Left lung (tissue), 4 donors: ENCODE measurements at regions not wholly inside any gene's neighbourhood (a gene's known extent, or its start where the extent isn't known, plus 50 kb on each side); places are given as distances from the start of the nearest gene placed in this dataset.
"Not testable (repeated sequence)": the region's sequence is repeated elsewhere in the genome, so short reads cannot be mapped to it uniquely, and the experiment has no call there.

Source experiments
- ATAC-seq: fragments of 200-7000 bp; cut with Tn5 transposase; one replicate; pipeline ENCODE4 v1.9.1; 2020; ENCODE audit warnings: moderate library complexity
- DNase-seq, 4 donors: peaks; one replicate each; pipeline ENCODE4 v3.0.0-alpha.2; 2013 to 2020
- H3K27ac ChIP-seq, 2 donors: fragments of 200-600 bp; sonication (generic) in 1 of 2; one replicate each; pipeline versions ENCODE4 v1.5.0 to v1.8.0; 2020 to 2021
- H3K27me3 ChIP-seq, 2 donors: fragments of 200-600 bp; sonication (generic) in 1 of 2; one replicate each; pipeline versions ENCODE4 v1.5.0 to v1.8.0; 2020 to 2021
- H3K36me3 ChIP-seq, 2 donors: fragments of 200-600 bp; sonication (generic) in 1 of 2; one replicate each; pipeline versions ENCODE4 v1.5.0 to v1.8.0; 2020 to 2021
- H3K4me1 ChIP-seq, 2 donors: fragments of 200-600 bp; one replicate each; pipeline ENCODE4 v1.8.0; 2021
- H3K4me3 ChIP-seq, 2 donors: fragments of 200-600 bp; sonication (generic) in 1 of 2; one replicate each; pipeline versions ENCODE4 v1.5.0 to v1.8.0; 2020 to 2021; ENCODE audit warnings: mild to moderate bottlenecking in 1 of 2
- H3K9me3 ChIP-seq, 2 donors: fragments of 200-600 bp; sonication (generic) in 1 of 2; one replicate each; pipeline versions ENCODE4 v1.5.0 to v1.8.0; 2020 to 2021
- intact Hi-C, 2 donors: fragments of 100-400 bp; cut with DNase I; formaldehyde crosslinking; loops; one replicate each; pipeline versions ENCODE4 v1.11.2 to v1.14.2; 2022
- TF ChIP-seq, protein P1 (sequence below), 2 donors: fragments of 200-600 bp; sonication (generic) in 1 of 2; IDR thresholded peaks; one replicate each; pipeline versions ENCODE4 v1.5.0 to v1.8.0; 2021; ENCODE audit warnings: antibody characterized with exemption in 2 of 2
- donor health status: DM: no; HTN: yes; CAD: no.
- donor health status: DM: no; HTN: no; CAD: no.

DNA sequence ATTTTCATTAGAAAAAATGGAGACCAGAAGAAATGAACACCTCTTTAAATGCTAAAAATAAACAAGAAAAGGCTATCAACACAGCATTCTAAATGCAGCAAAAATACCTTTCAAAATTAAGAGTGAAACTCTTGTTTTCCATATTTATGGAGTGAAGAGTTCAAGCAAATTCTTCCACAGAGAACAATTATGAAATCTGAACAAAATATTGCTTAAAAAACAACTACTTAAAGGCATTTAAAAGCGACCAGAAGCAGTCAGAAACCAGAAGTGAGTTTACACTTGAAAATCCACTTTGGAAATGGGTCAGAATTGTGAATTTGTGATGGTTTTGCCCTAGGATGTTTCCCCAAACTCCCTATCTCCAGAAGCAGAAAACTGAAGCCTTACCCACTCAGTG, 60.9 kb upstream of the KCNH1 start:
- intact Hi-C loops, result no loop called here
- TF ChIP-seq, protein P1, sequence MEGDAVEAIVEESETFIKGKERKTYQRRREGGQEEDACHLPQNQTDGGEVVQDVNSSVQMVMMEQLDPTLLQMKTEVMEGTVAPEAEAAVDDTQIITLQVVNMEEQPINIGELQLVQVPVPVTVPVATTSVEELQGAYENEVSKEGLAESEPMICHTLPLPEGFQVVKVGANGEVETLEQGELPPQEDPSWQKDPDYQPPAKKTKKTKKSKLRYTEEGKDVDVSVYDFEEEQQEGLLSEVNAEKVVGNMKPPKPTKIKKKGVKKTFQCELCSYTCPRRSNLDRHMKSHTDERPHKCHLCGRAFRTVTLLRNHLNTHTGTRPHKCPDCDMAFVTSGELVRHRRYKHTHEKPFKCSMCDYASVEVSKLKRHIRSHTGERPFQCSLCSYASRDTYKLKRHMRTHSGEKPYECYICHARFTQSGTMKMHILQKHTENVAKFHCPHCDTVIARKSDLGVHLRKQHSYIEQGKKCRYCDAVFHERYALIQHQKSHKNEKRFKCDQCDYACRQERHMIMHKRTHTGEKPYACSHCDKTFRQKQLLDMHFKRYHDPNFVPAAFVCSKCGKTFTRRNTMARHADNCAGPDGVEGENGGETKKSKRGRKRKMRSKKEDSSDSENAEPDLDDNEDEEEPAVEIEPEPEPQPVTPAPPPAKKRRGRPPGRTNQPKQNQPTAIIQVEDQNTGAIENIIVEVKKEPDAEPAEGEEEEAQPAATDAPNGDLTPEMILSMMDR (IDR thresholded peaks at IDR 0.05), result no peak
- H3K4me1 ChIP-seq, result no peaks in the 10 kb centered on the region
- DNase-seq (no peak), ATAC-seq (no peak)
- H3K27ac ChIP-seq, result no peak overlapping the region
- H3K27me3 ChIP-seq, result no peaks in the 10 kb centered on the region
- H3K4me3 ChIP-seq, result no peak overlapping the region
- H3K36me3 ChIP-seq, result no peaks in the 10 kb centered on the region
- H3K9me3 ChIP-seq, result peaks cover 0 to 2% of the 10 kb centered on the region in 2 donors

- no peaks in the 10 kb centered on the region for H3K36me3 ChIP-seq
- no peak overlapping the region for H3K27ac ChIP-seq
- intact Hi-C loops, result no loop called here
- H3K9me3 ChIP-seq, result peaks cover 0 to 2% of the 10 kb centered on the region in 2 donors
- H3K27me3 ChIP-seq, result no peaks in the 10 kb centered on the region
- H3K4me1 ChIP-seq, result no peaks in the 10 kb centered on the region
- no peak overlapping the region for H3K4me3 ChIP-seq
- DNase-seq, result no peak
- TF ChIP-seq, protein P1 (IDR thresholded peaks at IDR 0.05), result no peak
- ATAC-seq, result no peak
These were observed 58.3 kb upstream of the KCNH1 start for GRCh38 chr1:211192227-211192626.

DNA sequence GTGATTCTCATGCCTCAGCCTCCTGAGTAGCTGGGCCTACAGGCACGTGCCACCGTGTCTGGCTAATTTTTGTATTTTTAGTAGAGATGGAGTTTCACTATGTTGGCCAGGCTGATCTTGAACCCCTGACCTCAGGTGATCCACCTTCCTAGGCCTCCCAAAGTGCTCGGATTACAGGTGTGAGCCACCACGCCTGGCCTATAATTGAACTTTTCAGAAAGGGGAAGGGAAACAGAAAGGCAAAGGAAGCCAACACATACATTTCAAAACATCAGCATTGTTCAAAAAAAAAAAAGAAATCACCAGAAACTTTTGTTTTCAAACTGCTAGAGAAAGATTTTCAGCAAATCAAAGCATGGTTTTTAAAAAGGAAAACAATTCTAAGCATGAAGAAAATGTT, 54.8 kb upstream of the KCNH1 start:
- H3K27ac ChIP-seq, ATAC-seq, H3K4me3 ChIP-seq, intact Hi-C loops, DNase-seq, H3K27me3 ChIP-seq, H3K36me3 ChIP-seq, H3K9me3 ChIP-seq, H3K4me1 ChIP-seq: not testable (repeated sequence)

- TF ChIP-seq, protein P1 (IDR thresholded peaks at IDR 0.05), result no peak
- intact Hi-C loops, result no loop called here
- DNase-seq (peak in 1 of 4 donors; percentile 5), ATAC-seq (no peak)
- H3K36me3 ChIP-seq, result no peaks in the 10 kb centered on the region
- no peaks in the 10 kb centered on the region for H3K4me1 ChIP-seq
- H3K4me3 ChIP-seq, result no peak overlapping the region
- H3K27ac ChIP-seq, result no peak overlapping the region
- no peaks in the 10 kb centered on the region for H3K27me3 ChIP-seq
- H3K9me3 ChIP-seq, result no peaks in the 10 kb centered on the region
These were observed 49.9 kb upstream of the KCNH1 start for GRCh38 chr1:211183747-211184313.
